NCI-H2196 (cell line): ENCODE measurements at regions not wholly inside any gene's neighbourhood (a gene's known extent, or its start where the extent isn't known, plus 50 kb on each side); places are given as distances from the start of the nearest gene placed in this dataset.

Source experiments
- DNase-seq: peaks from one replicate; lab custom pipeline; 2025; ENCODE audit not compliant: unreplicated experiment; lab: John Stamatoyannopoulos, UW

- DNase-seq: no peak
Observed at GRCh38 chr4:17296921-17297890, 214.7 kb downstream of the QDPR start.

DNA sequence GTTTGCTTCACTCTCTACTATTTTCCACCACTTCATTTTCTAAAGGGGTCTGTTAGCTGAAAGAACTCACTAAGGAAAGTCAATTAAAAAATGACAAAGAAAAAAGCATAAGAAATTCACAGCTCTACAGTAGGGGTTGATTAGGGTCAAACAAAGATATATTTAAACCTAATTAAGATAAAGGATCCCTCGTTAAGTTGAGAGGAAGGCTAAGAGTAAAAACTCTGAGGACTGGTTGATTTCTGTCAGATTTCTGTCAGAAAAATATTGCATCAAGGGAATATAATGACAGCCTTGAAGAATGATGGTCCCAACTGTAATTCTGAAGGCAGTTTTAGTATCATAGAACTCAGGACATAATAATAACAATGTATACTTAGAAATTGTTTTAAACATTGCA lies 218.0 kb downstream of the QDPR start:
- DNase-seq: no peak

GRCh38 chr4:17288151-17288550 lies 223.7 kb downstream of the QDPR start:
- no peak for DNase-seq

DNA sequence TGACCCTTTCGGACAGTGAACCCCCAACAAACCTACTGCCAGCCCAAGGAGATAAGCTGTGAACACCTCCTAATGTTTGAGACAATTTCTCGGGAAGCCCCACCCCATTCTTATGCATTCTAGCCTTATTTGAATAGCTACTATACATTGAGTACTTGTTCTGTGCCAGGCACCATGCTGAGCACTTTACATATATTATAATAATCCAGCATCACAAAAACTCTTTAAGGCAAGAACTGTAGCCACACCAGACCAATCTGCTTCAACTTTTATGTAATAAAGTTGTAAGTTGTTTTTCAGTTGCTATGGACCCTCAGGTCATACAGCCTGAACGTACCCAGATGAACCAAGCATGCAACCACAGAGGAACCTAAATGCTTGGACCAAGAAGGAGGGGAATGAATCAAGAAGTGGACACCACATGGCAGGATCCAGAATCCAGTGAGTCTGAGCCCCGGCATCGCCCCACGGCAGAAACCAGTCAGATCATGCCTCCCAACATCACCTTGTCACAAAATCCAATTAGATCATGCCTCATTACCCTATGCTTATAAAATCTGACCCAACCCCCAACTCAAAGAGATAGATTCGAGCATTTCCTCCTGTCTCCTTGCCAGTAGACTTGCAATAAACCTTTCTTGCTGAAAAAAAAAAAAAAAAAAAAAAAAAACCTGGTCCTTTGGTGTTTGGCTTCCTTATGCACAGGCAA lies 225.0 kb downstream of the QDPR start:
- DNase-seq: no peak

- DNase-seq: no peak
Observed at GRCh38 chr4:17285747-17286146, 226.1 kb downstream of the QDPR start.

- DNase-seq: no peak
Observed at GRCh38 chr4:17284323-17285175, 227.3 kb downstream of the QDPR start.

DNA sequence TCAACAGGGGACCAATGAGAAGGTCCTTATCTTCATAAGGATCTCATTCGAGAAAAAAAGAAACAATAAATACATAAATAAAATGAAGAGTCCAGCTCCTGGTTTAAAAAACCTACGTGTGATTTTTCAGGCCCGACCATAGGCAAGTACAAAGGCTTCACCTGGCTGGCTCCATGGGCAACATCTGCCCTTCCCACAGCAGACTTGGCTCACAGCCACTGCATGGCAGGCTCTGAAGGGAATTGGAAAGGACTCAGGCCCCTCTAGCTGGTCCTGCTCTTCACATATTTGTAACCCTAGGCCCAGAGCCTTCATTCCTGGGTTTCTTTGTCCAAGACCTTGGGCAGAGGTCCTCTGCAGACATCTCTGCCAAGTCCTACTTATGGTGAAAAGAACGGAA lies 228.1 kb downstream of the QDPR start:
- DNase-seq: no peak

GRCh38 chr4:17283251-17283650 lies 228.6 kb downstream of the QDPR start:
- no peak for DNase-seq

- DNase-seq: no peak
Observed at GRCh38 chr4:17280261-17281018, 231.4 kb downstream of the QDPR start.

DNA sequence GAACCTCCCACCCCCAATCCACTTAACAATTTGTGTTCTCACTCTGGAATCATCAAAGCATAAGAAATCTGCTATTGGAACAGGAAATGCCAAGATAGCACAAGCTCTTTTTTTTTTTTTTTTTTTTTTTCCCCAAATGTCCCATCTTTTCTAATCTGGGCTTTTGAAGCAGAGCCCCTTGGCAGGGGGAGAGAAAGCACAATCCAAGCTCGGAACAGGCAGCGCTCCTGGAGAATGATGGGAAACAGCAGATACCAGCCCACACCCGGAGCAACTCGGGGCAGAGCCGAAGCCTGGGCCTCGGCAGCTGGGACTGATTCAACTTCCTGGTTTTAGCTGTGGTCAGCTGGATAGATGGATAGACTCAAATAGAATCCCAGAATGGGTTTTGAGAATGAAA lies 235.1 kb downstream of the QDPR start:
- no peak for DNase-seq

GRCh38 chr4:17275836-17276235 lies 236.1 kb downstream of the QDPR start:
- no peak for DNase-seq

GRCh38 chr4:17273047-17273446 lies 238.8 kb downstream of the QDPR start:
- no peak for DNase-seq

GRCh38 chr4:17272154-17272553 lies 239.7 kb downstream of the QDPR start:
- DNase-seq: no peak

GRCh38 chr4:17265653-17266052 lies 246.2 kb downstream of the QDPR start:
- no peak for DNase-seq

GRCh38 chr4:17265139-17265538 lies 246.8 kb downstream of the QDPR start:
- DNase-seq: no peak

DNA sequence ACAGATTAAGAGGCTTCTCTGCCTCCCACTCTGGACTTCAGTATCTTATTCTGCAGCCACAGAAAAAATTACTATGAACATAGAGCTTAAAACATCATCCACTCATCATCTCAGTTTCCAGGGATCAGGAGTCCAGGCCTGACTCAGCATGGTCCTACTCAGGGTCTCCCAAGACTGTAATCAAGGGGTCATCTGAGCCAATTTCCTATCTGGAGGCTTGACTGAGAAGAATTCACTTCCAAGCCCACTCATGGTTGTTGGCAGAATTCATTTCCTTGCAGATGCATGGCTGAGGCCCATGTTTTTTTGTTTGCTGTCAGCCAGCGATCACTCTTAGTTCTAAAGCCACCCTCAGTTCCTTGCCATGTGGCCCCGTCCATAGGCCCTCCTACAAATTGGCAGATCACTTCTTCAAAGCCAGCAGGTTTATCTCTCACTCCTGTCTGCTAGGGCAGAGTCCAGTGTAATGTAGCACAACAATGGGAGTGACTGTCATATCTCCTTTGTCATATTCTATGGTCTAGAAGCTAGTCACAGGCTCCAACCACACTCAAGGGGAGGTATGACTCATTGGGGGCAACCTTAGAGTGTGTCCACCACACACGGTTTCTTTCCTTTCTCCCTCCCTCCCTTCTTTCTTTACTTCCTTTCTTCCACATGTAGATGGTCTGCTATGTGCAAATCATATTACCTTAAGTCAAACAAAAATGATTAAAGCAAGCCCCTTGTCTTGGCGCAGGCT lies 251.6 kb downstream of the QDPR start:
- DNase-seq: no peak

GRCh38 chr4:17258106-17258505 lies 253.8 kb downstream of the QDPR start:
- DNase-seq: no peak

DNA sequence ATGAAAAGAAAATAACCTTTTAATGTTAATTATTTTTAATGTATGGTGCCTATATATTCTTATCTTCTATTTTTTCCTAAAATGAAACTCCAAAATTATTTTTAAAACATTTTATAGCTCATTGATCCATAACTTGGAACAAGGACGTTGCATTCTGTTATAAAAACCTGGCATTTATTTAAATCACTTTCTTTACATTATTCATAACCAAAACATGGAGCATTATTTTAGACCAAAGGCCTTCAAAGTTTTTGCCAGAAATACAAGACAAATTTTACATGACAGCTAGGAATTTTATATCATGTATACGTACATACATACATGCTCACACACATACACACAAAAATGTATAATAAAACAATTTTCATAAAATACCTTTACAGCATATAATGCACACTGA lies 259.8 kb downstream of the QDPR start:
- DNase-seq: no peak

GRCh38 chr4:17251101-17251500 lies 260.8 kb downstream of the QDPR start:
- DNase-seq: no peak

- no peak for DNase-seq
Observed at GRCh38 chr4:17250591-17250990, 261.3 kb downstream of the QDPR start.
